Stimulated activated naive CD8-positive, alpha-beta T cell treated with anti-CD3 and anti-CD28 coated beads, Interleukin-15, Interleukin-2, amounts not matched to agents 100 ng/mL and 50 ng/mL, for 24 hours (primary cell): ENCODE measurements at regions not wholly inside any gene's neighbourhood (a gene's known extent, or its start where the extent isn't known, plus 50 kb on each side); places are given as distances from the start of the nearest gene placed in this dataset.

Experiments
- H3K27ac Mint-ChIP-seq: one replicate; pipeline ENCODE4 v1.8.0; 2021; ENCODE audit warnings: mild to moderate bottlenecking, mixed read lengths
- H3K27me3 Mint-ChIP-seq: one replicate; pipeline ENCODE4 v1.8.0; 2021; ENCODE audit warnings: mixed read lengths
- H3K36me3 Mint-ChIP-seq: one replicate; pipeline ENCODE4 v1.8.0; 2021; ENCODE audit warnings: low read depth, mixed read lengths
- H3K4me1 Mint-ChIP-seq: one replicate; pipeline ENCODE4 v1.8.0; 2021; ENCODE audit warnings: low read depth, mixed read lengths
- H3K4me3 Mint-ChIP-seq: one replicate; pipeline ENCODE4 v1.8.0; 2021; ENCODE audit warnings: mild to moderate bottlenecking, mixed read lengths
- H3K9me3 Mint-ChIP-seq: one replicate; pipeline ENCODE4 v1.8.0; 2021; ENCODE audit warnings: mixed read lengths

DNA sequence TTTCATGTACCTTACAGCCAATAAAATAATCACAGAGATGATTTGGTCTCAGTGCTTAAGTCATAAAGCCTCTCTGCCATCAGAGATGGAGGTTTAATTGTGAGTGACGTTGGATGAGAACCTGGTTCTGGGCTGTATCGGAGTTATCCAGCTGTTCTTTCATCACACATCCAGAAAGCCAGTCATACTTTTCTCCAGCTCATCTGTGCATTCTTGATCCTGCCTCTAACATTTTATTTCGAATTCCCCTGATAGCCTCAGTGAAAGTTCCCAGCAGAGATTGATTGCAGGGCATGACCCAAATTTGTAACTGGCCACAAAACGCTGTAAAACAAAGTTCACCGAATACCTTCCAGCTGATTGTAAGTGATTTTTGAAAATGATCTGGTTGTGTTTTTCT lies 212.6 kb upstream of the HABP2 start:
- no peak overlapping the region for H3K4me3 Mint-ChIP-seq
- H3K4me1 Mint-ChIP-seq = no peaks in the 10 kb centered on the region
- no peaks in the 10 kb centered on the region for H3K36me3 Mint-ChIP-seq

DNA sequence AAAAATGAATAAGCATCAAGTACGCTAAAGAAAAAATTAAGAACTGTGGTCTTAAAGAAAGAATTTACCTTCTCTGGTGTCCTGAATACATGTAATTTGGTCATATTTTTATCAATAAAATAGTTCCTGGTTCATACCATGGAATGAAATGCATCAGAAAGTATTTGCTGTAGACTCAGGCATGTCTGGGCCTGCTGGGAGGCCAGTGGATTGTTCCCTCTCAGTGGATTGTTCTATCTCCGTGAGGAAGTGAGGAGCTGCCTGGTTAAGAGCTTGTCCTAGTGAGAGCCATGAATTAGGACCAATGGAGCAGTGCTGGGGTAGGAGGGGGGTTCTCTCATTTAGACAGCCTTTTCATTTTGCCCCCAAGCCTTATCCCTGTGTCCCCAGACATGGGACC lies 211.7 kb upstream of the HABP2 start:
- Mint-ChIP-seq H3K4me1 (no peaks in the 10 kb centered on the region), H3K4me3 (no peak overlapping the region)

More for the DNA sequence above, 212.6 kb upstream of the HABP2 start:
- Mint-ChIP-seq H3K27me3 (no peaks in the 10 kb centered on the region), H3K27ac (no peak overlapping the region), H3K9me3 (no peaks in the 10 kb centered on the region)

DNA sequence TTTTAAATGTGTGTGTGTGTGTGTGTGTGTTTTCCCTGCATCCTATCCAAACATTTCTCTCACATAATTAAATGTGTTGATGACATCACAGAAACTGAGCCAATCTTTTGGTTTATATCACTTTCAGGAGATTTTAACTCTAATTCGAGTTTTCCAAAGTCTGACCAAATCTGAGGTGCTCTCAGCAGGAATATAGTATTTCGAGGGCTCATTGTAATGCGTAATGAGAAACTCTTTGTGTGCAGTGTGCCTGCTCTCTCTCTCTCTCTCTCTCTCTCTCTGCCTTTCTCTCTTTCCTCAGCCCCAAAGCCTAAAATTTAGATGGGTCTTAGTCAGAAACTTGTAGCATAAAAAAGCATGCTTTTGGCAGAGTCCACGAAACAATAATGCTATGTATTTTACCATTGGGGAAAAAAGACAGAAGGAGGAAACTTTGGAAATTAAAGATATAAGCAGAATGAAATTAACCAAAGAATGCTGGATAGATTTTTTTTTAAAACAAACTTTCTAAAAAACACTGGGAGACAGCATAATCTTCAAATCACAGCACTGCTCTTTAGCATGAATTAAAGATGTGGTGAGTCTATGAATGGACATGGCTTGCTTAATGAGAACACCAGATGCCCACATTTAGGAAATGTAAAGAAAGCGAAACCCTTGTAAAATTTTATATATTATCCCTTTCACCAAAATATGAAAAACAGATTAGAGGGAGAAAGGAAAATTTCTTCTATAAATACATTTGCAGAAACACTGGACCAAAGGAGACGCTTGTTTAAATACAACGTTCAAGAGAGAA lies 206.8 kb upstream of the HABP2 start:
- H3K4me1 Mint-ChIP-seq = no peaks in the 10 kb centered on the region
- peaks cover 3% of the 10 kb centered on the region for H3K9me3 Mint-ChIP-seq
- no peaks in the 10 kb centered on the region for H3K36me3 Mint-ChIP-seq
- no peaks in the 10 kb centered on the region for H3K27me3 Mint-ChIP-seq
- H3K4me3 Mint-ChIP-seq = no peak overlapping the region
- H3K27ac Mint-ChIP-seq = no peak overlapping the region

More for the DNA sequence above, 211.7 kb upstream of the HABP2 start:
- Mint-ChIP-seq H3K27ac (no peak overlapping the region), H3K36me3 (no peaks in the 10 kb centered on the region), H3K9me3 (no peaks in the 10 kb centered on the region), H3K27me3 (no peaks in the 10 kb centered on the region)

DNA sequence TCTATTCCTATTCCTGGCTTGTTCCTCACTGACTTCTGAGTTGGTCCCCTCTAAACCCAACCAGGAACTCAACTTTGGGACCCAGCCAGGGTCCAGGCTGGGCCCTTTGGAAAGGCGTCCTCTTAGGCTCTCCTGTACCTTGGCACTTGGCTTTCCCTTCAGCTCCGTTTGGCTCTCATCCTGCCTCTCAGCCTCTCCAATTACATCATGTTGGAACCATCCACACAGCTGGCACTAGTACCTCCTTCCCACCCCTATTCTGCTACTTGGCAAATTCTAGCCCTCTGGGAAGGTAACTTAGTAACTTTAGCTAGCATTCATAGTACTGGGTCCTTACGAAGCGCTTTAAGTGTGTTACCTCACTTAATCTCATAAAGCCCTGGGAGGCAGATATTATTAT lies 205.3 kb upstream of the HABP2 start:
- Mint-ChIP-seq H3K9me3 (peaks cover 3% of the 10 kb centered on the region), H3K4me1 (no peaks in the 10 kb centered on the region), H3K36me3 (no peaks in the 10 kb centered on the region), H3K4me3 (no peak overlapping the region), H3K27me3 (no peaks in the 10 kb centered on the region), H3K27ac (no peak overlapping the region)

DNA sequence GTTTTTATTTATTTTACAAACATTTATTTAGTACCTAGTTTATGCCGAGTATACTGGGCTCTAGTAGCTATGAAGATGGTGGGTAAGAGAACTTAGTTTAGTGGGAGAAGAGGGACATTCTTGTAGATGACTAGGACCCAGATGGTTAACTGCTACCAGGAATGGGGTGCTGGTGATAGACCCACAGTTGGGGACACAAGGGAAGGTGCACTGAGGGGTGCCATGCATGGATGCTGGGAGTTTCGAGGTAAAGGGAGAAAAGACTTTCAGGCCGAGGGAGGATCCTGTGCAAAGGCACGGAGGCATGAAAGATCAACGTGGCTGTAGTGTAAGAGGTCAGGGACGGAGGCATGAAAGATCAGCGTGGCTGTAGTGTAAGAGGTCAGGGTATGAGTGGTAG lies 204.2 kb upstream of the HABP2 start:
- Mint-ChIP-seq H3K36me3 (no peaks in the 10 kb centered on the region), H3K4me1 (no peaks in the 10 kb centered on the region), H3K27ac (no peak overlapping the region), H3K4me3 (no peak overlapping the region), H3K27me3 (no peaks in the 10 kb centered on the region), H3K9me3 (peaks cover 3% of the 10 kb centered on the region)

DNA sequence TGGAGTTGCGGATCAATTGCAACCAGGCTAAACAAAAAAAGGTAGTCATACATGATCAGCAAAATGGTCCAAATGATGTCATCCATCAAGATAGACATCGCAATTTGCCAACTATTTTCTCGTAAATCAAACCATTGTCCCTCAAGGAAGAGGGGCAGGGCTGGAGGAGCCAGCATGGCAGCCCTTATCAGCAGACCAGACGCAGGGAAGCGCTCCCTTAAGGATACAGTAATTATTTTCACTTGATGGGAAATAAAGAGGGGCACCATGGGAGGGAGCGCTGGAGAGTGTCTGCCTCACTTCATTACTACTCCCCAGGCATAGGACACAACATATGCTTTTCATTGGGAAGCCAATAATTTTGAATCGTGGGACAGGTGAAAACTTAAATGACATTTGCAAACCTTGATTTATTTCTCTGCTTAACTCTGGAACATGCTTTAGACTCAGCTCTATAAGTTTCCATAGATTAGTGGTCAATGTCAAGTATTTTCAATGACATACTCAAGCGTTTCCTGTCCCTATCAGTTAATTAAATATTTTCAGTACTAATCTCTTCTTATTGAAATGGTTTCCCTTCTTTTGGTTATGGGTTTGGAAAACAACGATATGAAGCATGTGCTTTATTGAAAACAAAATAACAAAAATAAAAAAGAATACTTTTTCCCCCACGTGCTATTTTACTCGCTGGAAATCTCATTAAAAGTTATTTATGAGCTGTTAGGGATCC lies 202.4 kb upstream of the HABP2 start:
- peaks cover 3% of the 10 kb centered on the region for H3K27me3 Mint-ChIP-seq
- no peaks in the 10 kb centered on the region for H3K4me1 Mint-ChIP-seq
- H3K36me3 Mint-ChIP-seq = no peaks in the 10 kb centered on the region
- H3K27ac Mint-ChIP-seq = no peak overlapping the region
- no peak overlapping the region for H3K4me3 Mint-ChIP-seq
- peaks cover 3% of the 10 kb centered on the region for H3K9me3 Mint-ChIP-seq

DNA sequence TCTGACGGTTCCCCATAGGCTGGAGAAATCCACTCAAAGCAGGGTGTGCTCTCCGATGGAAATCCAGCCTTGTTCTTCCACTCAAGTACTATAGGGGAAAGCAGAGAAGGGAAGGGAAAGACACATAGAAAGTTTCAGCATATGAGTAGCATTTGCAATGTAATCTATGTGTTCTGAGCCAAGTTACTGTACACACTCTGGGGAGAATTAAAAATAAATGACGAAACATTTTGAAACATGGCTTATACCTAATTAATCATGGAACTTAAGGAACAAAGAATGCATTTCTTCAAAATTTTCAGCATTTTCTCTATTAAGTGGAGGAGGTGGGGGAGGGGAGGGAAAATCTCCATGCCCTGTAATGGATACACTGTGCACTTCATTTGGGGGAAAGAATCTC lies 198.1 kb upstream of the HABP2 start:
- H3K4me3 Mint-ChIP-seq = no peak overlapping the region
- no peaks in the 10 kb centered on the region for H3K36me3 Mint-ChIP-seq
- no peaks in the 10 kb centered on the region for H3K4me1 Mint-ChIP-seq
- no peak overlapping the region for H3K27ac Mint-ChIP-seq
- H3K9me3 Mint-ChIP-seq = no peaks in the 10 kb centered on the region
- H3K27me3 Mint-ChIP-seq = peaks cover 3% of the 10 kb centered on the region

DNA sequence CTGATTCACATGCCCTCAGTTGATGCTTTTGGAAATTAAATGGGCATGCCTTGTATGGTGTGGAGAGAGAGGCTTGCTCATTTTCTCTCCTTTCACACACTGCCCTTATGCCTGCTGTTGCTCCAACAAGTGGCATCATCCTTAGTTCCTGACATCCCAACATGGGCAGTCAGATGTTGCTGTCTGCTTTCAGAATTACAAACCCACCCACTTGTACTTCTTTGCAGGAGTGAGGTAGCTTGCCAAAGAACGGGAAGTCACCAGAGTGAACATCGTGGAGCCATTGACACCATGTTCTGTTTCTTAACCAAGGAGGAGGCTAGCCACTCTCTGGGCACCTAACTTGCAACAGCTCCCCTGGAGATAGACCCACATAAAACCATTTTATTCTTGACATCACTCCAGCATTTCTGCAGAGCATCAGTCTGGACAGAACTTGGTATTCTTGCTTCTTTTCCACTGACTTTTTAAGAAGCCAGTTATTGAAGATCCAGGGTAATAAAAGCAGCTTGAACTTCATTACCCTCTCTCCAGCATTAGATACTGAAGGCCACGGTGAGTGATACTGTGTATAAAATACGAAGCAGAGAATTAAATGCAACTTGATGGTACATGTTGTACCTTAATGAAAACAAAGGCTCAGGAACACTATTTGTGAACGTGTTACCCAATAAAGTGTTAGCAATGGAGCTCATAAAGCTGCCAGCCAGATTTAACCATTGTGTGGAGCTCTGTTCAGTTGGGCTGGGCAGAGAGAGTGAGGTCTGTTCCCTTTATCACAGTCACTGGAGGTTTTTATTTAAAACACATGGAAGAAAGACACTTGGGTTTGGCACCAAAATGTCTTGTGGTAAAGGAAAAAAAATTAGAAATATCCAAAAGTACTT lies 195.8 kb upstream of the HABP2 start:
- no peaks in the 10 kb centered on the region for H3K36me3 Mint-ChIP-seq
- H3K4me3 Mint-ChIP-seq = no peak overlapping the region
- H3K9me3 Mint-ChIP-seq = no peaks in the 10 kb centered on the region
- no peaks in the 10 kb centered on the region for H3K4me1 Mint-ChIP-seq
- H3K27me3 Mint-ChIP-seq = peaks cover 3% of the 10 kb centered on the region
- no peak overlapping the region for H3K27ac Mint-ChIP-seq

DNA sequence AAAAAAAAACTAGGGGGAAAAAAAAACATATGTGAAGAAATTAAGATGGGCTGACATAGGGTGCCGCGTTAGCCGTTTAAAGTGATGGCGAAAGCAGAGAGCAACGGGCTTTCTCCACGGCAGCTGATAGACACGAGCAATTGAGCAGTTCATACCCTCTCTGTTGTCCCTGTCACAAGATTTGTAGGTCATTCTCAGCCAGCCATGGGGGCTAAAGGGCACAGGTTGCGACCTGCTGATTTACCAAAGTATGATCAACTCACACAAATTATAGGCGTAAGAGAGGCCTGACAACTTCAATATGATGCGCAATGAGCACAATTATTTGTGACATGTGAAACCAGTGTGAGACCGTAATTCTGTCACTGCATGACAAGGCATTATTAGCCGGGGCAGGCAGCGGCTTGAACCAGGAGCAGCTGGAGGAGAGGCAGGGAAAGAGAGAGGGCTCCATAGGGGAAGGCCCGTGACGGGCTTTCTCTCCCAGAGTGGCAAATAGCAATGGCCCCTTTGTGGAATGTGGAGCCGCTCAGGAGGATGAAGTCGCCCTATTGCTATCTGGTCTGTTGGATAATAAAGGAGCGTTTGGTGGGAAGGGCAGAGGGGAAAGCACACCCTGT lies 195.1 kb upstream of the HABP2 start:
- Mint-ChIP-seq H3K9me3 (no peaks in the 10 kb centered on the region), H3K27me3 (peaks cover 9% of the 10 kb centered on the region), H3K4me3 (no peak overlapping the region), H3K36me3 (no peaks in the 10 kb centered on the region), H3K27ac (no peak overlapping the region), H3K4me1 (peaks cover 6% of the 10 kb centered on the region)

DNA sequence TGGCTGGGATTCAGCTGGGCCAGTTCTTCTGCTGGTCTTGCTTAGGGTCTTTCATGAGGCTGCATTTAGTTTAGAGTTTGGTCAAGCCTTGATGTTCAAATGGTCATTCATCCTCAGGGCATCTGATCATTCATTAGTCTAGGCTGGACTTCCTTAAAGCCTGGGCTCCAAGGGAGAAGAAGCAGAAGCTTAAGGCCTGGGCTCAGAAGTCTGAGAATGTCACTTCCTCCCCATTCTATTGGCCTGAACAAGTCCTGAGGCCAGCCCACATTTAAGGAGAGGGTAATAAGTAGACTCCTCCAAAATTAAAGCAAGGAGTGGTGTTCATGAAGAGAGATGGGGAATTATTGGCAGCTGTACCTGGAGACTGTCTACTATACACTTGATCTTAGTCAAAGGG lies 193.2 kb upstream of the HABP2 start:
- Mint-ChIP-seq H3K27ac (no peak overlapping the region), H3K9me3 (no peaks in the 10 kb centered on the region)

DNA sequence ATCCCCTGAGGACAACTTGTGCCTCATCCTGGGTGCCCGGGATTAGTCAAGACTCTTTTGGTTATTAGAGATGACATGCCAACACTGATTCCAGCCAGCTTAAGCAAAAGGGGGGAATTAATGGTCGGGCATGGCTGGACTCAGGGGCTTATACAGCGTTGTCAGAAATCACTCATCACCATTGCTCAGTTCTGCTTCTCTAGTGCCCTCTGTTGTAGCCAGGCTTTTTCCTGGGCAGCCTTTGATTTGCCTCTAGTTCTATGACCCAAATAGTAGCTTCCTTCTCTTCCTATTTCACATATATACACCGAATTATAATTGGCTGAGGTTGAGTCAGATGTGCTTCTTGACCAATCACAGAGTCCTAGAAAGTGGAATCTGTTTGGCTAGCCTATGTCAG lies 192.0 kb upstream of the HABP2 start:
- Mint-ChIP-seq H3K4me1 (peaks cover 6% of the 10 kb centered on the region), H3K36me3 (no peaks in the 10 kb centered on the region), H3K27ac (no peak overlapping the region), H3K9me3 (no peaks in the 10 kb centered on the region), H3K27me3 (peaks cover 6% of the 10 kb centered on the region), H3K4me3 (no peak overlapping the region)

More for the DNA sequence above, 193.2 kb upstream of the HABP2 start:
- Mint-ChIP-seq H3K4me3 (no peak overlapping the region), H3K4me1 (peaks cover 6% of the 10 kb centered on the region), H3K27me3 (peaks cover 9% of the 10 kb centered on the region), H3K36me3 (no peaks in the 10 kb centered on the region)

DNA sequence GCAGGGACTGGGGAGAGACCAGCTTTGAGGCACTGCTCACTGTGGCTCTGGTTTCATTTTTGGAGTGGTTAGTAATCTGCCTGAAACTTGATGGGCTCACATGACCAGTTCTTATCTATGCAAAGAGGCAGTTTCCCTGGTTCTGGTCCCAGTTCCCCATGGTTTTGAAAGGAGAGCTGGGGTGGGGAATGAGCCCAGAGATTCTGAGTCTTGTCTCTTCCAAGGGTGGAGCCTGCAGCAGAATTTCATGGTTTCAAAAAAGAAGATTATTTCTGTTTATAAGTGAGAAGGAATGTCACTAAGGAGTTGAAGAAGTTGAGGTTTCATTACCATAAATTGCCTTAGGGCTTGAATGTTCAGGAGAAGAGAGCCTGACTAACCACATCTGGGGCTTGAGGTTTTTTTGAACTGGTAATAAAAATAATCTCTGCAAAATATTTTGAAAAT lies 190.2 kb upstream of the HABP2 start:
- Mint-ChIP-seq H3K36me3 (no peaks in the 10 kb centered on the region), H3K4me1 (peaks cover 6% of the 10 kb centered on the region), H3K27ac (no peak overlapping the region), H3K27me3 (peaks cover 9% of the 10 kb centered on the region), H3K9me3 (peaks cover 5% of the 10 kb centered on the region), H3K4me3 (no peak overlapping the region)

DNA sequence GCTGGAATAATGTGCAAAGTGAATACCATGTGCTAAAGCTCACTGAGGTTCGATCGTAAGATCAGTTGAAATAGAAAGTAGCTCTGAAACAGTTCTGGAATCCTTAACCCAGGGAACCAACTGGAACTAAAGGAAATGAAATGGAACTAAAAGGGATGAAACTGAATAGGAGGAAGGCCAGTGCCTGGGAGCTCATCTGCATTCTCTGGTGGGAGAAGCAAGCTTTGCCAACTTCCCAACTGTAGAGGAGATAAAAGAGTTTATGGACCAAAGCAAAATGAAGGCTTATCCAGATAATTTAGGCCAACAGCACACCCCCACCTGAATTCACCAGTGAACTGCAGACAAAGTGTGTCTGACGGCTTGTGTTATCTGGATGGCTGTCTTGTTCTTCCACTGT lies 188.6 kb upstream of the HABP2 start:
- peaks cover 5% of the 10 kb centered on the region for H3K9me3 Mint-ChIP-seq
- H3K4me3 Mint-ChIP-seq = no peak overlapping the region
- H3K4me1 Mint-ChIP-seq = peaks cover 6% of the 10 kb centered on the region
- no peak overlapping the region for H3K27ac Mint-ChIP-seq
- H3K27me3 Mint-ChIP-seq = peaks cover 9% of the 10 kb centered on the region
- H3K36me3 Mint-ChIP-seq = no peaks in the 10 kb centered on the region

DNA sequence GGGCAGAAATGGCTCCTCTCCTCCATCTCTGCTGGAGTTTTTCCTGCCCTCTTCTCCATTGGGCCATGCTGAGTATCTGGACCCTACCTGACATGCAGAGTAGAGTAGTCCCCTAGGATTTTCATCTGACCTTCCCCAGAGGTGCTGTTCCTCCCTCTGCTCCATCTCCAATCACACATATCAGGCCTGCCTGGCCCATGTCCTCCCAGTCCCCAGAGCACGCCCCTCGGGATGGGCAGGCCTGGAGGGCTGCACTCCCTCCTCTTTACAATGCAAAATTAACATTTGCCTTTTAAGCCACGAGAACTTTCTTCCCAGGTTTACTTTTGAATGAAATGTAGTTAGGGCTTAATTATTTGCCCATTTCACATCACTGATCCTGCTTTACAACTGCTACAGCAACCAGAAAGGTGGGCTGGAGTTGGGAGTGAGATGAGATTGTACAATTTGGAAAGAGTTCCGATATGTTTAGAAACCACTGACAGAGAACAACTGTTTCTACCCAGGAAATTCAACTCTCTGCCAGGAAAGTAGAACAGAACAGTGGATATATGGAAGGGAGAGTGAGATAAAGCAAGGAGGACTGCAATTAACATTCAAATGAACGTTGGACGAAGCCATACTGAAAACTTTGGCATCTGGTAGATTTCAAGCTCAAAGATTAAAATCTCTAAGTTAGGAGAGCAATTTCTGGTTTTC lies 184.0 kb upstream of the HABP2 start:
- Mint-ChIP-seq H3K9me3 (peaks cover 5% of the 10 kb centered on the region), H3K27me3 (peaks cover 3% of the 10 kb centered on the region), H3K4me3 (no peak overlapping the region), H3K36me3 (no peaks in the 10 kb centered on the region), H3K4me1 (no peaks in the 10 kb centered on the region), H3K27ac (no peak overlapping the region)
